ENCODE measurements at regions not wholly inside any gene's neighbourhood (a gene's known extent, or its start where the extent isn't known, plus 50 kb on each side); places are given as distances from the start of the nearest gene placed in this dataset.
"Not testable (repeated sequence)": the region's sequence is repeated elsewhere in the genome, so short reads cannot be mapped to it uniquely, and the experiment has no call there.

- not testable (repeated sequence) for H3K36me3 ChIP-seq (ENCODE audit: control insufficient read depth, insufficient read depth, low read length, severe bottlenecking); H3K4me1 ChIP-seq (ENCODE audit: control insufficient read depth, insufficient read depth, low read length); H3K9ac ChIP-seq (ENCODE audit: low read length); H3K9me3 ChIP-seq (ENCODE audit: control insufficient read depth, low read length); H3K4me3 ChIP-seq (ENCODE audit: low read length); H3K27me3 ChIP-seq (replicated peaks; ENCODE audit: control insufficient read depth, insufficient read depth, low read length); DNase-seq (ENCODE audit: low read depth)
These were observed 942.5 kb downstream of the TMEM121 start for GRCh38 chr14:106468869-106469268.

DNA sequence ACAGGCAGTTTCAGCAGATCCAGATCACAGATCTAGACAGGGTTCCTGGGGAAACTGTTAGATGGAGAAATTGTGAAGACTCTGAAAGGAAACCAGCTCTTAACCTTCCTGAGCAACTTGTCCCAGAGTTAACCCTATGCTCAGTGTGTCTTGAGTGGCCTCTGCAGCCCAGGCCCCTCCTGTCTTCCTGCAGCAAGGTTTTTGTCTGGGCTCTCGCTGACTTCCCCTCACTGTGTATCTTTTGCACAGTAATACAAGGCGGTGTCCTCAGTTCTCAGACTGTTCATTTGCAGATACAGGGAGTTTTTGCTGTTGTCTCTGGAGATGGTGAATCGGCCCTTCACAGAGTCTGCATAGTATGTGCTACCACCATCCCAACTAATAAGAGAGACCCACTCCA, 943.6 kb downstream of the TMEM121 start:
- not testable (repeated sequence) for H3K4me3 ChIP-seq (ENCODE audit: low read length); DNase-seq (ENCODE audit: low read depth); H3K9me3 ChIP-seq (ENCODE audit: control insufficient read depth, low read length); H3K27me3 ChIP-seq (replicated peaks; ENCODE audit: control insufficient read depth, insufficient read depth, low read length); H3K4me1 ChIP-seq (ENCODE audit: control insufficient read depth, insufficient read depth, low read length); H3K36me3 ChIP-seq (ENCODE audit: control insufficient read depth, insufficient read depth, low read length, severe bottlenecking); H3K9ac ChIP-seq (ENCODE audit: low read length)

GRCh38 chr14:106474261-106475028, 948.1 kb downstream of the TMEM121 start:
- H3K27me3 ChIP-seq (replicated peaks; ENCODE audit: control insufficient read depth, insufficient read depth, low read length); DNase-seq (ENCODE audit: low read depth); H3K36me3 ChIP-seq (ENCODE audit: control insufficient read depth, insufficient read depth, low read length, severe bottlenecking); H3K4me1 ChIP-seq (ENCODE audit: control insufficient read depth, insufficient read depth, low read length); H3K9ac ChIP-seq (ENCODE audit: low read length); H3K9me3 ChIP-seq (ENCODE audit: control insufficient read depth, low read length); H3K4me3 ChIP-seq (ENCODE audit: low read length): not testable (repeated sequence)

DNA sequence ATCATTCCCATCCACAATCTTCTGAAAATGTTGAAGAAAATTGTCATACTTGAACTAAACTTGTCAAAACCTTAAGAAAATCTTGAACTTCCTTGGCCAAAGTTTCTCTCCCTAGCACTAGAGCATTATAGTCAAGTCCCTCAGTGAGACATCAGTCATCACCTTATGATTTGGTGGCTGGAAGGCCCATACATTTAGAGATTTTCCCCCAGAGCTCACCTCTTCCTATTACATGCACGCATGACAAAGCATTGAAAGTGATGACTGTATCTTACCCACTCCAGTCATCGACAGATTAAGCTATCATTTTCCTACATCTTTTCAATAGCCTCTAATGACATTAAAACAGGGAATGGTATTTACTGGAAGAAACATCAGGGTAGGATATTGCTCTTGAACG, 948.8 kb downstream of the TMEM121 start:
- not testable (repeated sequence) for H3K4me1 ChIP-seq (ENCODE audit: control insufficient read depth, insufficient read depth, low read length); H3K27me3 ChIP-seq (replicated peaks; ENCODE audit: control insufficient read depth, insufficient read depth, low read length); H3K9me3 ChIP-seq (ENCODE audit: control insufficient read depth, low read length); H3K9ac ChIP-seq (ENCODE audit: low read length); H3K36me3 ChIP-seq (ENCODE audit: control insufficient read depth, insufficient read depth, low read length, severe bottlenecking); H3K4me3 ChIP-seq (ENCODE audit: low read length); DNase-seq (ENCODE audit: low read depth)

- H3K9ac ChIP-seq (ENCODE audit: low read length); H3K27me3 ChIP-seq (replicated peaks; ENCODE audit: control insufficient read depth, insufficient read depth, low read length); H3K4me3 ChIP-seq (ENCODE audit: low read length); DNase-seq (ENCODE audit: low read depth); H3K36me3 ChIP-seq (ENCODE audit: control insufficient read depth, insufficient read depth, low read length, severe bottlenecking); H3K4me1 ChIP-seq (ENCODE audit: control insufficient read depth, insufficient read depth, low read length); H3K9me3 ChIP-seq (ENCODE audit: control insufficient read depth, low read length): not testable (repeated sequence)
These were observed 951.2 kb downstream of the TMEM121 start for GRCh38 chr14:106477600-106477999.

GRCh38 chr14:106480287-106480686, 953.9 kb downstream of the TMEM121 start:
- H3K4me1 ChIP-seq (ENCODE audit: control insufficient read depth, insufficient read depth, low read length); DNase-seq (ENCODE audit: low read depth); H3K9ac ChIP-seq (ENCODE audit: low read length); H3K4me3 ChIP-seq (ENCODE audit: low read length); H3K9me3 ChIP-seq (ENCODE audit: control insufficient read depth, low read length); H3K27me3 ChIP-seq (replicated peaks; ENCODE audit: control insufficient read depth, insufficient read depth, low read length); H3K36me3 ChIP-seq (ENCODE audit: control insufficient read depth, insufficient read depth, low read length, severe bottlenecking): not testable (repeated sequence)

GRCh38 chr14:106482213-106482612, 955.8 kb downstream of the TMEM121 start:
- H3K4me1 ChIP-seq (ENCODE audit: control insufficient read depth, insufficient read depth, low read length); H3K9ac ChIP-seq (ENCODE audit: low read length); DNase-seq (ENCODE audit: low read depth); H3K4me3 ChIP-seq (ENCODE audit: low read length); H3K27me3 ChIP-seq (replicated peaks; ENCODE audit: control insufficient read depth, insufficient read depth, low read length); H3K36me3 ChIP-seq (ENCODE audit: control insufficient read depth, insufficient read depth, low read length, severe bottlenecking); H3K9me3 ChIP-seq (ENCODE audit: control insufficient read depth, low read length): not testable (repeated sequence)

GRCh38 chr14:106487600-106487999, 961.2 kb downstream of the TMEM121 start:
- Histone ChIP-seq H3K9ac (ENCODE audit: low read length) (no peak overlapping the region), H3K36me3 (ENCODE audit: control insufficient read depth, insufficient read depth, low read length, severe bottlenecking) (no peaks in the 10 kb centered on the region), H3K27me3 (replicated peaks; ENCODE audit: control insufficient read depth, insufficient read depth, low read length) (no peaks in the 10 kb centered on the region), H3K4me1 (ENCODE audit: control insufficient read depth, insufficient read depth, low read length) (no peaks in the 10 kb centered on the region), H3K9me3 (ENCODE audit: control insufficient read depth, low read length) (no peaks in the 10 kb centered on the region), H3K4me3 (ENCODE audit: low read length) (no peak overlapping the region)
- DNase-seq (ENCODE audit: low read depth) = no peak

GRCh38 chr14:106488291-106488690, 961.9 kb downstream of the TMEM121 start:
- Histone ChIP-seq H3K4me1 (ENCODE audit: control insufficient read depth, insufficient read depth, low read length) (no peaks in the 10 kb centered on the region), H3K9me3 (ENCODE audit: control insufficient read depth, low read length) (no peaks in the 10 kb centered on the region), H3K4me3 (ENCODE audit: low read length) (no peak overlapping the region), H3K9ac (ENCODE audit: low read length) (no peak overlapping the region), H3K27me3 (replicated peaks; ENCODE audit: control insufficient read depth, insufficient read depth, low read length) (no peaks in the 10 kb centered on the region), H3K36me3 (ENCODE audit: control insufficient read depth, insufficient read depth, low read length, severe bottlenecking) (no peaks in the 10 kb centered on the region)
- no peak for DNase-seq (ENCODE audit: low read depth)

- no peak for DNase-seq (ENCODE audit: low read depth)
- Histone ChIP-seq H3K4me3 (ENCODE audit: low read length) (no peak overlapping the region), H3K9ac (ENCODE audit: low read length) (no peak overlapping the region), H3K36me3 (ENCODE audit: control insufficient read depth, insufficient read depth, low read length, severe bottlenecking) (no peaks in the 10 kb centered on the region), H3K4me1 (ENCODE audit: control insufficient read depth, insufficient read depth, low read length) (no peaks in the 10 kb centered on the region), H3K9me3 (ENCODE audit: control insufficient read depth, low read length) (no peaks in the 10 kb centered on the region), H3K27me3 (replicated peaks; ENCODE audit: control insufficient read depth, insufficient read depth, low read length) (no peaks in the 10 kb centered on the region)
These were observed 962.9 kb downstream of the TMEM121 start for GRCh38 chr14:106489112-106489881.

DNA sequence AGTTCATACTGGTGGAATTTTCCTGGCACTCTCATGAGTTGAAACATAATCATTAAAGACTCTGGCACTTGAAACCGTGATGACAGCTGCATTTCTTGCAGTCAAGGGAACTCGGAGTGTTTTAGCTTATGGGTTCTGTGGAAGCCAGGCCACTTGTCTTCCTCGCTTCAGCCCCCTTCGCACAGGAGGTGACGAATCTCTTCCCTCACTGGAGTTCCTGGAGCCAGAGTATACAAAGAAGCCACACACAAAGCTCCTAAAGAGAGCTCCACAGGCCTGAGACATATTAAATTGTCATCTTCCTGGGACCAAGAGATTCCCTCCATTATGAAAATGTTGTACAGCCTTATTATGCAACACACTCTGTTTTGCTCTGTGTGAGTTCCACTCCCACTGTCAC, 964.1 kb downstream of the TMEM121 start:
- Histone ChIP-seq H3K27me3 (replicated peaks; ENCODE audit: control insufficient read depth, insufficient read depth, low read length) (no peaks in the 10 kb centered on the region), H3K9me3 (ENCODE audit: control insufficient read depth, low read length) (no peaks in the 10 kb centered on the region), H3K36me3 (ENCODE audit: control insufficient read depth, insufficient read depth, low read length, severe bottlenecking) (no peaks in the 10 kb centered on the region), H3K4me3 (ENCODE audit: low read length) (no peak overlapping the region), H3K9ac (ENCODE audit: low read length) (no peak overlapping the region), H3K4me1 (ENCODE audit: control insufficient read depth, insufficient read depth, low read length) (no peaks in the 10 kb centered on the region)
- DNase-seq (ENCODE audit: low read depth) = no peak
